ENCODE measurements at regions not wholly inside any gene's neighbourhood (a gene's known extent, or its start where the extent isn't known, plus 50 kb on each side); places are given as distances from the start of the nearest gene placed in this dataset.

GRCh38 chr9:105828171-105828570 is 133.8 kb downstream of the TMEM38B start:
- no peak for DNase-seq
- no peak for TF ChIP-seq POLR2A (IDR thresholded peaks at IDR 0.05; ENCODE audit: low read length)
- no peak for TF ChIP-seq GATA1 (IDR thresholded peaks at IDR 0.05; ENCODE audit: low read depth, low read length)

GRCh38 chr9:105828596-105829213 is 134.4 kb downstream of the TMEM38B start:
- no peak for TF ChIP-seq GATA1 (IDR thresholded peaks at IDR 0.05; ENCODE audit: low read depth, low read length)
- no peak for TF ChIP-seq POLR2A (IDR thresholded peaks at IDR 0.05; ENCODE audit: low read length)
- no peak for DNase-seq

- TF ChIP-seq POLR2A (IDR thresholded peaks at IDR 0.05; ENCODE audit: low read length) (no peak), GATA1 (IDR thresholded peaks at IDR 0.05; ENCODE audit: low read depth, low read length) (no peak)
- no peak for DNase-seq
Observed at GRCh38 chr9:105830461-105830860, 136.1 kb downstream of the TMEM38B start.

GRCh38 chr9:105832096-105832710 is 137.9 kb downstream of the TMEM38B start:
- TF ChIP-seq POLR2A (IDR thresholded peaks at IDR 0.05; ENCODE audit: low read length): no peak
- TF ChIP-seq GATA1 (IDR thresholded peaks at IDR 0.05; ENCODE audit: low read depth, low read length): no peak
- DNase-seq: no peak

GRCh38 chr9:105833271-105833975 is 139.1 kb downstream of the TMEM38B start:
- no peak for DNase-seq
- TF ChIP-seq GATA1 (IDR thresholded peaks at IDR 0.05; ENCODE audit: low read depth, low read length) (no peak), POLR2A (IDR thresholded peaks at IDR 0.05; ENCODE audit: low read length) (no peak)

- DNase-seq: no peak
- no peak for TF ChIP-seq GATA1 (IDR thresholded peaks at IDR 0.05; ENCODE audit: low read depth, low read length)
- TF ChIP-seq POLR2A (IDR thresholded peaks at IDR 0.05; ENCODE audit: low read length): no peak
Observed at GRCh38 chr9:105834404-105834803, 140.1 kb downstream of the TMEM38B start.

GRCh38 chr9:105835721-105836120 is 141.4 kb downstream of the TMEM38B start:
- DNase-seq: no peak
- no peak for TF ChIP-seq POLR2A (IDR thresholded peaks at IDR 0.05; ENCODE audit: low read length)
- no peak for TF ChIP-seq GATA1 (IDR thresholded peaks at IDR 0.05; ENCODE audit: low read depth, low read length)

GRCh38 chr9:105836936-105837660 is 142.8 kb downstream of the TMEM38B start:
- no peak for TF ChIP-seq GATA1 (IDR thresholded peaks at IDR 0.05; ENCODE audit: low read depth, low read length)
- no peak for DNase-seq

GRCh38 chr9:105841562-105841961 is 147.2 kb downstream of the TMEM38B start:
- no peak for DNase-seq
- TF ChIP-seq GATA1 (IDR thresholded peaks at IDR 0.05; ENCODE audit: low read depth, low read length) (no peak), POLR2A (IDR thresholded peaks at IDR 0.05; ENCODE audit: low read length) (no peak)

GRCh38 chr9:105842023-105842644 is 147.8 kb downstream of the TMEM38B start:
- no peak for TF ChIP-seq POLR2A (IDR thresholded peaks at IDR 0.05; ENCODE audit: low read length)
- no peak for TF ChIP-seq GATA1 (IDR thresholded peaks at IDR 0.05; ENCODE audit: low read depth, low read length)
- DNase-seq: peak; percentile 29 to 57

- TF ChIP-seq GATA1 (IDR thresholded peaks at IDR 0.05; ENCODE audit: low read depth, low read length) (no peak), POLR2A (IDR thresholded peaks at IDR 0.05; ENCODE audit: low read length) (no peak)
- no peak for DNase-seq
Observed at GRCh38 chr9:105846825-105847224, 152.5 kb downstream of the TMEM38B start.

- TF ChIP-seq GATA1 (IDR thresholded peaks at IDR 0.05; ENCODE audit: low read depth, low read length): no peak
- TF ChIP-seq POLR2A (IDR thresholded peaks at IDR 0.05; ENCODE audit: low read length): no peak
- no peak for DNase-seq
Observed at GRCh38 chr9:105850852-105851500, 156.6 kb downstream of the TMEM38B start.

GRCh38 chr9:105854026-105854782 is 159.9 kb downstream of the TMEM38B start:
- TF ChIP-seq GATA1 (IDR thresholded peaks at IDR 0.05; ENCODE audit: low read depth, low read length) (no peak), POLR2A (IDR thresholded peaks at IDR 0.05; ENCODE audit: low read length) (no peak)

More at GRCh38 chr9:105854026-105854782, 159.9 kb downstream of the TMEM38B start:
- DNase-seq: no peak
